H4 (cell line): ENCODE measurements at regions not wholly inside any gene's neighbourhood (a gene's known extent, or its start where the extent isn't known, plus 50 kb on each side); places are given as distances from the start of the nearest gene placed in this dataset.
A peak's percentile ranks its signal among the peaks of the same experiment; 100 is the strongest.

Source experiments
- DNase-seq: peaks from one replicate; pipeline ENCODE4 v3.0.0-alpha.2; 2015; ENCODE audit warnings: low spot score

DNA sequence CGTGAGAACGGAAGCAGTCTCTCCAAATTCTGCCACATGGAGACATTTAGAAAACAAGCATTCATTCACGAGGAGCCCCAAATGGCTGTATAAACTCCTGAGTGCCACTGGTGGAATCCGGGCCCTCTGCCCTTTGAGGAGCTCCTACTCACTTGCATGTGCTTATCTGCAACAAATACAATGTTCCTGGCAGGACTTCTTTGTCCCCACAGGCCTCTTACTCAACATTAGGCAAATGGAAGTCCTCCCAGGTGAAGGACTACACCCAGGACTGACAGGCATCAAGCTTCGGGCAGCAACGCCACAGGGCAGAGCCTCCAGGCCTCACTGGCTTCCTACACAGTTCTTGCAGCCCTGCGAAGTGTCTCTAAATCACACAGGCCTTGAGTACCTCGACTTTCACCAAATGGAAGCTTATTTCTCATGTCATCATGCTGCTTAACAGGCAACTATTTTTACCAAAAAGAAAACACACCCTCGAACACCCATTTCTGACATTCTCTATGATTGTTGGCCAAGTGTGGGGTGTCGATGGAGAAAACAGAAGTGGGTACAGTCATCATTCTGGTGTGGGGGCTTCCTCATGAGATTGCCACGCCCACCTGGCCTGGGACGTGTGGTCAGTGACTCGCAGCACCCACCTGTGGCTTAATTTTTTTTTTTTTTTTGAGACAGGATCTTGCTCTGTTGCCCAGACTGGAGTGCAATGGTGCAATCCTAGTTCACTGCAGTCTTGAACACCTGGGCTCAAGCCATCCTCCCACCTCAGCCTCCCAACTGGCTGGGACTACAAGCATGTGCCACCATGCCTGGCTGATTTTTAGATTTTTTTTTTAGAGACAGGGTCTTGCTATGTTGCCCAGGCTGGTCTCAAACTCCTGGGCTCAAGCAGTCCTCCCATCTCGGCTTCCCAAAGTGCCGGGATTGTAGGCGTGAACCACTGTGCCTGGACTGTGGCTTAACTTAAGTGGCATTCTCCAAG, 186.8 kb upstream of the GLI2 start:
- DNase-seq: no peak

DNA sequence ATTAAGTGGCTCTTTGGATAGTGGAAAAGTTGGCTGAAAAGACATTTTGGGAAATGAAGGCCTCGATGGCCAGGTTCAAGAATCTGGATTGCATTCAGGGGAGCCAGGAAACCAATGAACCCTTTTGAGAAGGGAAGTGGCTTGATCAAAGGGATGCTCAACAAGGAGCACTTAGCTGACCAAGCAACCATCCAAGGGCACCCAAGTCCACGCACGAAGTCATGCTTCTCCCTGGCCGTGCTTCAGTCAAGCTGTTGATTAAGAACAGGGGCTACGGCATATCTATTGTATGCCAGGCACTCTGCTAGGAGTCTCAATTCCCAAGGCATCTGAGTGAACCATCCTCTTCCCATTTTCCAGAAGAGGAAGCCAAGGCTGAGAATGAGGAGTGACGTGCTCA, 185.8 kb upstream of the GLI2 start:
- no peak for DNase-seq

DNA sequence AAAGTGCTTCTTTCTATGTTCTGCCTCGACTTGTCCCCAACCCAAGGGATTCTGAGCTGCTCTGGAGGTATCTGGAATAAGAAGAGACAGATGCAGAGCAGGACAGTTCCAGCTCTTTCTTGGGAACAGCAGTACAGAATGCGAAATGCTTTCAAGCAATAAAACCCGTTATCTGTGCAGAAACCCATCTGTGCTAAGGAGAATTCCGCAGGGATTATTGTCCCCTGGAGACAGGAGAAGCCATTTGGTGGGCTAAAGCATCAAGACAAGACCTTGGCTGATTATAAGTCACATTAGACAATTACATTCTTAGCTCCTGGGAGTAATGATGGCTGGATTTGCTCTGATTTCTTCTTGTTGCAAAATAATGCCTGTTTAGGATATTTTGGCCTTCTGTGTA, 185.4 kb upstream of the GLI2 start:
- DNase-seq: no peak

DNA sequence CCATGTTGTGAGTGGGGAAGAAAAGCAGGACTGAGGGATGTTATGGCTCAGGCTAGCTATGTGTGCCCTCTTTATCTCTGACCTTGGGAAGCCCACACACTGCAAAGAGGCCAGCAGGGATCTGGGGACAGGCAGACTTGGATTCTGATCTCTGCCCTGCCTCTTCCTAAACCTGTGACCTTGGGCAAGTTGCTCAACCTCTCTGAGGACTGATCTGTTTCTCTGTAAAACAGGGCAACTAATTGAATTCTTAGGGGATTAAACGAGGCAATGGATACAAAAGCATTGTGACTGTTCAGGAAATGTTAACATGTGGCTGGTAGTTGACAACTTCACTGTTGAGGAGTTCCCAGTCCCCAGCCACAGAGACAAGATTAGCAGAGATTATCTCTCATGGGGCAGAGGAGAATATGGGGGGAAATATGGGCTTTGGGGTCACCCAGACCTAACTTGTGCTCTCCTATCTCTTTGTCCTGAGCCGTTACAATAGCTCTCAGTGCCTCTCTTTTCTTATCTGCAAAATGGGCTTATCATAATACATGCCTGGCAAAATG, 184.7 kb upstream of the GLI2 start:
- no peak for DNase-seq

DNA sequence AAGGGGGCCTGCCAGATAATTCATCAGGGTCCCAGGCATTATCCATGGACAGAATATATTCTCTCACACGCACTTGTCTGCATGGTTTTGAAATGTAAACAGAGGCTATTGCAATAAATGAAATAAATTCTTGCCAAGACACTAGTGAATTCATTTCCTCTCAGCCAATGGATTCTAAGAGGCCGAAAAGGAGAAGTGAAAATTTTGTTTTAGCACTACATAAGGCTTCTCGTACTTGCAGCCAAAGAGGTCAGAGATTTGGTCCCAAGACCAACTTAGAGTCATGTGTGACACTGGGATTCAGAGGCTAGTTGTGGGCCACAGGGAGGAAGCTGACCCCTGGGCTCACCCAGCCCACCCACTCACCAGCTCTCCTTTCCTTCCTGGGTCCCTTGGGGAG, 184.1 kb upstream of the GLI2 start:
- no peak for DNase-seq

DNA sequence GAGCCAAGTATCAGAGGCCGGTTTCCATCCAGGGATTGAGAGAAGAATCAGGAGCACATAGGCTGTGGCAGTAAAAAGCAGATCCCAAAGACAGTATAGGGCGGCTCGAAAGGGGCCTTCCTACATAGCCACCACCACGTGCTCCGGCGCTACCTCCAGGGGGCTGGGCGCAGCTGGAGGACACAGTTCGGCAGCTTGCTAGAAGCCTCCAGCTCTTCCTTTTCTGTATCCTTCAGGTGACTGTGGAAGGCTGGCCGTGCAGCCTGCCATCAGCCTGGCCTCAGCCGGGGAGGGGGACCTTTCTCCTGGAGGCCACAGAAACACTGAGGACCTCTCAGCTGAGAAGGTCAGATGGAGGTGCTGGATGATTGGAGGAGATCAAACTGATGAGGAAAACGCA, 183.6 kb upstream of the GLI2 start:
- no peak for DNase-seq

DNA sequence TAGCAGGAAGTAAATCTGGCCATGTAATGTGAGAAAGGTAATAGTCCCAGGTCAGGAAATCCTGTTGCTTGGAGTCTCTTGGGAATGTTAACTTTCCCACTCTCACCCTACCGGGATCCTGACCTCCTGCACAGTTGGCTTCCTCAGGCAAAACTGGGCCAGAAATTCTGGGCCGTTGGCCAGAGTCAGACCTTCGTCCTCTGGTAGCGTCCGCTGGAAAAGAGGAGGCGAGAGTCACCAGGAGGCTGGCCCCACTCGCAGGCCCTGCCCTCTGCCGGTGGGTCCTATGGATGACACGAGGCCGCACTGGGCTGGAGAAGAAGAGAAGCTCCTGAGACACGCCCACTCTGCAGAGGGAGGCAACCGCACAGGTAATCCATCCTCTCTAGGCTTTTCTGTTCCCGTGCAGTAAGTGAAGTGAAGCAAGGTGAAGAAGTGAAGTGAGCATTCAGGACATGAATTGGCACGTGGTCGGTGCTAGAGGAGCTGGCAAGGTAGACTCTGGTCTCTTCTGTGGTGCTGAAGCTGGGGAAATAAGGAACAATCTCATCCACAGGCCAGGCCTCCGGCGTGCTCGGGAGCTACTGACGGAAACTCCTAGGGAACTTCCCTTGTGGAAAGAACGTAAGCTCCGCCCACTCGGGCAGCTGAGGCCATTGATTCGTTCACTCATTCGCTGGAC, 182.7 kb upstream of the GLI2 start:
- DNase-seq: peak; percentile 50

DNA sequence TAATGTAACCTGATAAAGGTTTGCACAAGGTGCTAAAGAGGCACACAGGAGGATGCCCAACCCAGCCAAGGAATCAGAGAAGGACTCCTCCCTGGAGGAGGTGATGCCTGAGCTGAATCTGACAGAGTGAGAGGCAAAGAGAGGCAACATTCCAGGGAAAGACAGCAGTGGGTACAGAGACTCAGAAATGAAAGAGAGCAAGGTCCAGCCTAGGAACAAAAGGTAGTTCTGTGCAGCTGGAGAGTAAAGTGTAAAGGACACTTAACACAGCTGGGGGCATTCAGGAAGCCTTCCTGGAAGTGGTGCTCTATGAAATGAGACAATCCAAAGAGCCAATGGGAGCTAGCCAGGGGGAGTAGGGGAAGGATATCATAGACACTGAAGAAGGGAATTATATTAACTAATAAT, 181.0 kb upstream of the GLI2 start:
- DNase-seq: no peak

DNA sequence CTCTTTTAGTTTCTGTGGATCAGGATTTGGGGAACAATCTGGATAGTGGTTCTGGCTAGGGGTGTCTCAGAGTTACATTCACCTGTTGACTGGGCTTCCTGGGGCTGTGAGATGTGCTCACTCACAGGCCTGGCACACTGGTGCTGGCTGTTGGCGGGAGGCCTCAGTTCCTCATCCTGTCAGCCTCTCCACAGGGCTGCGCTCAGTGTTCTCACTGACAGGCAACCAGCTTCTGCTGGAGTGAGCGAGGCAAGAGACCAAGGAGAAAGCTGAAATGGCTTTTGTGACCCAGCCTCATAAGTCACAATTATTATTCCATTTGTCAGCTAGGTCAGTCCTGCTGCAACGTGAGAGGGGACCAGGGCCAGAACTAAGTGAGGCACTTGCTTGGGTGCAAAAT, 180.6 kb upstream of the GLI2 start:
- DNase-seq: no peak

DNA sequence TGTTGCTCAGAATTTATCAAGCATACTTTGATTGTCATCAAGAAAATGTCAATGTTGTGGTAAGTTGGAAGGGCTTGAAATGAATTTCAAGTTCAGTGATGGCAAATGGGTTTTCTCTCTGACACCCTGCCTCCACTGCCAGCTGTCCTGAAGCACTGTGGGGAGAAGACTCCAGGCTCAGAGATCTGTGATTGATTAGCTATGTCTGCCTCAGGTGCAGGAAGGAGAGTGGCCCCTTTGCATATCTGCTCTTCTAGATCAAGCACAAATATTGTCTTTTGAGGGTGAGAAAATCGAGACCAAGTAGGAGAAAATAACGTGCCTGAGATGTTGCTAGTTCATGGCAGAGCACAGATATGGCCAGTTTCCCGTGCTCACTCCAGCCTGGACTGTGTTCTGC, 178.8 kb upstream of the GLI2 start:
- DNase-seq: no peak

DNA sequence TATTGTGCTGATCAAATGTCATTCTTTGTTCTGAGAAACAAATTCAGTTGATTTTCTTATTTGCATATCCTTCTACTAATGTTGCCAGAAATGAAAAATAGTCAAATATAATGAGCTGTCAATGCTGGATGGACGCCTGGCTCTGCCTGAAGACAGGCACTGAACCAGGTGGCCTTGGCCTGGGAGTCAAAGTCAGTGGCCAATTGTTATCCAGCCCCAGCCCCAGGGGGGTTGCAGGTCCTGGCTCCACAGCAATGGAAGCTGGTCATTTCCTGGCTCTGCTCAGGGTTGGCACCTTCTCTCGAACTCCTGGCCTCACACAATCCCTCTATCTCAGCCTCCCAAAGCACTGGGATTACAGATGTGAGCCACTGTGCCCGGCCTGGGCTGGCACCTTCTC, 176.8 kb upstream of the GLI2 start:
- no peak for DNase-seq

DNA sequence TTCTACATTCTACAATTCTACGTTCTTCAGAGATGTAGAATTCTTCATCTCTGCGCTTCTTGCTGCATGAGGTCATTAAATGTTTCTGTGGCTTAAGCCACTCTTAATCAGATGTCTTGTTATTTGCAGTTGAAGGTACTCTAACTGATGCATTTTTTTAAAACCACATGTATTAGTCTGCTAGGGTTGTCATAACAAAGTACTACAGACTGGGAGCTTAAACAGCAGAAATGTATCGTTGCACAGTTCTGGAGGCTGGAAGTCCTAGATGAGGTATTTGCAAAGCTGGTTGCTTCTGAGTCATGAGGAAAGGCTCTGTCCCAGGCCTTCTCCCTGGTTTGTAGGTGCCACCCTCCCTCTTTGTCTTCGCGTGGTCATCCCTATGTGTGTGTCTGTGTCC, 176.3 kb upstream of the GLI2 start:
- peak; percentile 93 for DNase-seq

DNA sequence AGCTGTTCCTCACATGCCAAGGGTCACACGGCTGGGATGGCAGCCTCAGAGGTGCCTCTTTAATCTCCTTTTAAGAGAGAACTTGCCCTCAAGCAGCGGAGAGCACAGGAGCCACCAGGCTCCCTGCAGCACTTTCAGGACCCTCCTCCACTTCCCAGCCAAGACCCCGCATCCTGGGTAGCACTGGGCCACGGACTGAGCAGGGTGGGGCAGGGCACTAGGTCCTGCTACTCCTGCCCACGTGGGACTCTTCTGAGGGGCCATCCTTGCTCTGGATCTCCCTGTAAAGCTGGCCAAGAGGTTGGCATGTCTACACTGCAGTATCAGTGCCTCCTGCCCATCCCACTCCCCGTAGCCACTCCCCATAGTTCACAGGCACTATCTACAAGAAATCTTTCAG, 175.3 kb upstream of the GLI2 start:
- no peak for DNase-seq

DNA sequence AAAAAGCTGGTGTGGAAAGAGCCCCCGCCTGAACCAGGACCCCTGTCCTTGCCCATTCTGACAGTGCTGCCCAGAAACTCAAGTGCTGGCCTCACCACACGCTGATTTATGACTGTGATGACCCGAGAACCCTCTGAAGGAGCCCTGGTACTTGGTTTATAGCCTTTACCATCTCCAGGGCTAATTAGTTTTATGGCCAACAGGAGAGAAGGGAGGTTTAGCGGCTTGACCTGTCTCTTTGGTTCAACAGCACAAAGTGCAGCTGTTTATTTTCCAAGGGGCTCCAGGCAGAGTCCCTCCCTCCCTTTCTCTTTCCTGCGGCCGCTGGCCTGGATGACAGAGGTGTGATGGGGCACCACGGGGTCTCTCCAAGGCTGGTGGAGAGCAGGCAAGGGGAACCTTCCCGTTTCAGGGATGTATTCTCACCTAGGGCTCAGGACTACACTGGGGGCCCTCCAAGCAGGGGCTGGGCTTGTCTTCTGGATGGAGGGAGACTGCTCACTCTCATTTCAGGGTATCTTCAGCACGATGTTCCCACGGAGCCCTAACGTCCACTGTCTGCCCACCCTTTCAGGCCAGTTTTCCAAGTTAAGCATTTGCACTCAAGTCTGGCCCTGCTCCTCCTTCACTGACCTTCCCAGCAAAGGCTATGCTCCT, 174.2 kb upstream of the GLI2 start:
- DNase-seq: no peak

DNA sequence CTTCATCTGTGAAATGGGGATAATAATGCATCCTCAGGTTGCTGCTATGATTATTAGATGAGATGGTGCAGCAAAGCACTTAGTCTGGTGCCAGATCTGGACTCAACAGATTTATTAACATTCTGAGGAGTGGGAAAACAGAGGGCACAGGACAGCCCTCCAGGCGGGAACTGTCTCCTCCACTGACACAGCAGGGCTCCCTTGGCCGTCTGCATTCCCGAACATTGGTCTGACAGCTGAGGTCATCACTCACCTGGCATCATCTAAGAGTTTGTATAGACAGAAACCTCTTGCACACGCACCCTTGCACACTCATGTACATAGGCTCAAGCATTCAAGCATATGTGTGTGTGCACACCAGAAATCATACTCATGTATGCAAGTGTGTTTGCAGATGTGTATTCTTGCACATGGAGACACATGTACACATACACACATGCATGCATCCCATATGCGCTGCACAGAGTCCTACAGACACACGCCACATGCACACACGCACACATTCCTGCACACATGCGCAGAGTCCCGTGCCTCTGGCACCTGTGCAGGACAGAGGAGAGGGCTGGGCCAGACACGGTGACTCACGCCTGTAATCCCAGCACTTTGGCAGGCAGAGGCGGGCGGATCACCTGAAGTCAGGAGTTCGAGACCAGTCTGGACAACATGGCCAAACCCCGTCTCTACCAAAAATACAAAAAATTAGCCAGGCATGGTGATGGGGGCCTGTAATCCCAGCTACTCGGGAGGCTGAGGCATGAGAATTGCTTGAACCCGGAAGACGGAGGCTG, 173.3 kb upstream of the GLI2 start:
- no peak for DNase-seq

DNA sequence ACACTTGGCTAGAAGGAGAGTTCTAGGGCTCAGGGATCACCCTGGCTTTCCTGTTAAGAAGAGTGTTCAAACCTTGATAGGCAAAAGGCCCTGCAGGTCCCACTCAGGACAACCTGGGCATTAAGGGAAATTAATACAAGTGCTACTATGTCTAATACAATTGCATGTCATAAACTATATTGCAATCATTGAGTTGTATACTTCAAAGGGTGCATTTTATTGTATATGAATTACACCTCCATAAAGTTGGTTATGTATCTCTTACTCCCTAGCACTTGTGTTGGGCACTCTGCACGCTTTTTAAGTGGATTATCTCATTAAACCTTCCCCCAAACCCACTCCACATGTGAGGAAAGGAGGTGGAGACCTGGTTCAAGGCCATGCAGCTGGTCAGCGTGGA, 172.1 kb upstream of the GLI2 start:
- no peak for DNase-seq

DNA sequence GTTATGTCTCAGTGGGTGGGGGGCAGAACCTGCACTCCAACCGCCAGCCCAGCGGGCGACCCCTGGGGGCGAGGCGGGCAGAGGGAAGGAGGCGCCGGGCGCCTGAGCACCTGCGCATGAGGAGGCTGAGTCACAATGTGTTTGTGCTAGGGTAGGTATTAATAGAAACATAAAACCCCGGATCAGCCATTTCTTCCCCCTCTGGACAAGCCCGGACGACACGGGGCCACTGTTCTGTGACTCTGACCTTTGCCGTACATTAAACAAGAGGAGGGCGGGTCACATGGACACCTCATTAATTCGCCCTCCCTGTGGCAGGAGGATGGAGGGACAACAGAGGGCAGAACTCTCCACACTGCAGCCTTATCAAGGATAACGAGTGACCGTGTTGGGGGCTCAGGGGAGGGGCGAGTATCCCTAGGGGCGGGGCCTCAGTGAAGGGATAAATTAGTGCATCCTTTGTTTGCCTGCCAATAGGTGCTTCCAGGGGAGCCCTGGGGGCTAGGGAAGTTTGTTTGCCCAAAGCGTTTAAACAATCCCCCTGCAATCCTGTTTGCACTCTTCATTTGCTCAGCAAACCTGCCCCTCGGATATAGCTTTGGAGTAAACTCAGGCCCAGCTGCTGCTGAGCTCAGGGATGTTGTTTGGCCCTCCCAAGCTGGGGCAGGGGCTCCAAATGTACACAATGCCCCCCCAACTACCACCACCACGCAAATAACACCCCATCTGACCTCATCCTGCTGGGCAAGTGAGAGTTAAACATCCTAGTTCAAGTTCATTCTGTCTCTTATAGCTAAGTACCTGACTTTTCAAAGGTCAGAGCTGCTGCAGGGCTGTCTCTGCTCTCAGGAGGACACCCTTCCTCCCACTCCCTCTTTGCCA, 171.2 kb upstream of the GLI2 start:
- no peak for DNase-seq

DNA sequence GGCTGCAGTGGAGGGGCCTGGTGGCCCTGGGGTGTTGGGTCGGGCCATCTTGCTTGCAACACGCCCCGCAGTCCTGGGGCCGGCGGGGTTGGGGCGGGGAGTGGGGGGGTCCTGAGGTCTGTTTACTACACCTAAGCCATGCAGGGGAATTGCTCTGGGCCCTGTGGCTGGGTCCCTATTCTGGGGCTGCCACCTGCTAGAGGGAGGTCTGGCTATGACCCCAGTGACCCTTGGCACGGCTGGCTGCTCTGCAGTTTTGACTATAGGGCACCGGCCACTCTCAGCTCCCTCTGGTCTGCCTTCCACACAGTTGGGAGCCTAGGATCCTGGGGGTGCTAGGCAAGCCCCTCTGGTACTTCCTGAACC, 170.6 kb upstream of the GLI2 start:
- no peak for DNase-seq

DNA sequence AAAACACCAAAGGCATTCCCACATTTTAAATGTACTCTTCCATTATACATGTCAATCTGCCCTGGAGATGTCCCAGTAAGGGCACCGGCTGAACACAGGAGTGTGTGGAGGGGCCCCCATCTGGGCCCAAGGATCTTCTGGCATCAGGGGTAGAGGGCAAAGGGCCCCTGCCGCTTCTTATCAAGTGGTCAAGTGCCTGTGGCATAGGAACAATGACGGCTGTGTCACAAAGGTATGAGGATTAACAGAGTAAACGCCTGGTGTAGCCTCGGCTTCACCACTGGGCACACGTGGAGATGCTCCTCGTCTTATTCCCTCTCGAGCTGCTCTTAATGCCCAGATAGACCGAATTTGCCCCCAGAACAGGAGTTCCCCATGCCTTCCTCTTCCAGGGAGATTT, 169.7 kb upstream of the GLI2 start:
- DNase-seq: no peak

DNA sequence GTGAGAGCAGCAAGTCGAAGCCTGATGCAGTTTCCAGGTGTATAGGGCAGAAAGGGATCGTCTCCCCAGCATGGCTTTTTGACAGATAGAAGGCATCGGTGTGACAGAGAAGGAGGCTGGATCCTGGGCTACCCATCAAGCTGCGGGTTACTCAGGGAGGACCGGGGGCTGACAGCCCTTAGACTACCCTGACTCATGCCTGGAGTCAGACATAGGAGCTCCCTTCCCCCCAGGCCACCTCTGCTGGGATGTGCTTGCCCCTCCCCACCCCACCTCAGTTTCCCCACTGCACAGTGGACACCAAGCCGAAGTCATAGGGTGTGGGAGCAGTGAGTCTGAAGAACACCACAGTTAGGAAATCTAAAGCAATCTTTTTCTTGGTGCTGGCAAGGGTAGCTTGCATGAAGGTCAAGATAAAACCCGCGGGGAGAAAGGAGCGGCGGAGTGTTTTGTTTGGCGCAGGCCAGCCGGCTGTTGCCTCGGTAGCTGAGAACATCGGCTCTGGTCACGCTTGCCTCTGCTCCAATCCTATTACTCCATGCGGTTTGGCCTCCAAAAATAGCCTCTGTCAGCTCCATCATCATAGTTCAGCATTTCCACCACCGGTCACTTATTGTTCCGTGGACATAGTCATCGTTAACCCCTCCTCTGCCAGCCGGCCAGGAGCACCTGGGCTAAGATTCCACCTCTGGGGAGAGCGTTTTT, 169.2 kb upstream of the GLI2 start:
- DNase-seq: no peak
